ENCODE measurements at regions not wholly inside any gene's neighbourhood (a gene's known extent, or its start where the extent isn't known, plus 50 kb on each side); places are given as distances from the start of the nearest gene placed in this dataset.

DNA sequence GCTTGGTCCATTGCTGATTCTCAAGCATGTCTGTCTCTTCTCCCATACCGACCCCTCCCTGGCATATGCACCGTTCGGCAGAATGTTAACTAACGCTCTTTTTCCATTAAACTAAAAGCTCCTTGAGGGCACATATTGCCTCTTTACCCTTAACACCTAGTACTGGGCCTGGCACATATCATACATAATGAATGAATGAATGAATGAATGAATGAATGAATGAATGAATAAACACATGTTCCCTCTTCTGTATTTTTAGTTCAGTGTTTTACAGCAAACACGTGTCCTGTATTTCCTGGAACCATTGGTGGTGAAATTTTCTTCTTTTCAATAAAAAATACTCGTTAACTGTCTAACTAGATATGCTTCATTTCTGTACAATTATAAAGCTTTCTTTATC, 174.4 kb upstream of the DTNBP1 start:
- TF ChIP-seq, protein P1, sequence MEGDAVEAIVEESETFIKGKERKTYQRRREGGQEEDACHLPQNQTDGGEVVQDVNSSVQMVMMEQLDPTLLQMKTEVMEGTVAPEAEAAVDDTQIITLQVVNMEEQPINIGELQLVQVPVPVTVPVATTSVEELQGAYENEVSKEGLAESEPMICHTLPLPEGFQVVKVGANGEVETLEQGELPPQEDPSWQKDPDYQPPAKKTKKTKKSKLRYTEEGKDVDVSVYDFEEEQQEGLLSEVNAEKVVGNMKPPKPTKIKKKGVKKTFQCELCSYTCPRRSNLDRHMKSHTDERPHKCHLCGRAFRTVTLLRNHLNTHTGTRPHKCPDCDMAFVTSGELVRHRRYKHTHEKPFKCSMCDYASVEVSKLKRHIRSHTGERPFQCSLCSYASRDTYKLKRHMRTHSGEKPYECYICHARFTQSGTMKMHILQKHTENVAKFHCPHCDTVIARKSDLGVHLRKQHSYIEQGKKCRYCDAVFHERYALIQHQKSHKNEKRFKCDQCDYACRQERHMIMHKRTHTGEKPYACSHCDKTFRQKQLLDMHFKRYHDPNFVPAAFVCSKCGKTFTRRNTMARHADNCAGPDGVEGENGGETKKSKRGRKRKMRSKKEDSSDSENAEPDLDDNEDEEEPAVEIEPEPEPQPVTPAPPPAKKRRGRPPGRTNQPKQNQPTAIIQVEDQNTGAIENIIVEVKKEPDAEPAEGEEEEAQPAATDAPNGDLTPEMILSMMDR (IDR thresholded peaks at IDR 0.05; ENCODE audit: low read depth, low read length): no peak
- DNase-seq (ENCODE audit: extremely low read depth, low read depth): no peak

DNA sequence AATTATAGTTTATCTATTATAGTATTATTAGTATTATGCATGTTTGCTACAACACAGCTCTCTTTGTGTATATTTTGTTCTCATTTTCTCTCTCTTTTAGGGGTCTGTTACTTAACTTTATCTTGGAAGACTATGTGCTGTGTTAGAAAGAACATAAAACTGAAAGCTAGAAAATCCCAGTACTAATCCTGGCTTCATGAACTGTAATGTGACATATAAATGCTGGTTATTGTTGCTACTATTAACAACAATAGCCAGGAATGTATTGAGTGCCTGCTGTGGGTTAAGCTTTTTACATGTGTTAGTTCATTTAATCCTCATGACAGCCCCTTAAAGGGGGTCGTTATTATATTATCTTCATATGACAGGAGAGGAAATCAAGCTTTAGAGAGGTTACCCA, 170.0 kb upstream of the DTNBP1 start:
- TF ChIP-seq, protein P1 (IDR thresholded peaks at IDR 0.05; ENCODE audit: low read depth, low read length): no peak
- no peak for DNase-seq (ENCODE audit: extremely low read depth, low read depth)

DNA sequence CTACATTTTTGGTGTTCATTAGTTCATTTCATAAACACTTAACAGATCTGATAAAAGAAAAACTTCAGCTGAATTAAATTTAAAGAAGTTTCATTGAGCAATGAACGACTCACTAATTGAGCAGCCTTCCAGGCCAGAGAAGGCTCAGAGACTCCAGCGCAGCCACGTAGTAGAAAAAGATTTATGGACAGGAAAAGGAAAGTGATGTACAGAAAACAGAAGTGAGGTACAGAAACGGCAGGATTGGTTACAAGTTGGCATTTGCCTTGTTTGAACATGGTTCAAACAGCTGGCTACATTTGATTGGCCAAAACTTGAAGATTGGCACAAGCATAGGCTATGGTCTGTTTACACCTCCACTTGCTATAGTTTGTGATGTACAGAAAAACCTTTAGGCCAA, 166.3 kb upstream of the DTNBP1 start:
- TF ChIP-seq, protein P1 (IDR thresholded peaks at IDR 0.05; ENCODE audit: low read depth, low read length): no peak
- DNase-seq (ENCODE audit: extremely low read depth, low read depth): no peak

DNA sequence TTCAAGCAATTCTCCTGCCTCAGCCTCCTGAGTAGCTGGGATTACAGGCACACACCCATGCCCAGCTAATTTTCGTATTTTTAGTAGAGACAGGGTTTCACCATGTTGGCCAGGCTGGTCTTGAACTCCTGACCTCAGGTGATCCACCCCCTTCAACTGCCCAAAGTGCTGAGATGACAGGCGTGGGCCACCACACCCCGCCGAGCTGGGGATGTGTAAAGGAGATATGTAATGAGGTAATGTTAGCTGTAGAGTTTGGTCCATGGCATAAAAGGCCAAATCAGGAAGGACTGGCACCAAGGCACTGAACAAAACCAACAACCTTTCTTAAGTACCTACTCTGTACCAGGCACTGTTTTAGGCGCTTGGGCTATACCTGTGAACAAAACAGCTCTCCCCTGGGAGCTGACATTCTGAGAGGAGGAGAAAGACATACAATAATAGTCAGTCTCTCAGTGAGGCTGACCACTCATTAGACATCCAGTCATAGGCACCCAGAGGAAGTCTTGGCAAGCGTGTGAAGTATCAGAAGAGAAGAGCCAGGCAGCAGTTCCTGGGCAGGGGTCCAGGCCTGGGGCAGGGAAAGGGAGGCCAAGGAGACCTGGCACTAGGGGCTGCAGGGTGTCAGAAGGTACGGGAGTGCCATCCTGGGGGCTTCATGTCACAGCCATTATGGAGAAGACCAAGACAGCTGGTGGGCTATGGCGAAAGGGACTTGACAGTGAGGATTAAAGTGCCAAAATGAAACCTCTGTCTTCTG, 164.8 kb upstream of the DTNBP1 start:
- DNase-seq (ENCODE audit: extremely low read depth, low read depth): no peak
- TF ChIP-seq, protein P1 (IDR thresholded peaks at IDR 0.05; ENCODE audit: low read depth, low read length): no peak

DNA sequence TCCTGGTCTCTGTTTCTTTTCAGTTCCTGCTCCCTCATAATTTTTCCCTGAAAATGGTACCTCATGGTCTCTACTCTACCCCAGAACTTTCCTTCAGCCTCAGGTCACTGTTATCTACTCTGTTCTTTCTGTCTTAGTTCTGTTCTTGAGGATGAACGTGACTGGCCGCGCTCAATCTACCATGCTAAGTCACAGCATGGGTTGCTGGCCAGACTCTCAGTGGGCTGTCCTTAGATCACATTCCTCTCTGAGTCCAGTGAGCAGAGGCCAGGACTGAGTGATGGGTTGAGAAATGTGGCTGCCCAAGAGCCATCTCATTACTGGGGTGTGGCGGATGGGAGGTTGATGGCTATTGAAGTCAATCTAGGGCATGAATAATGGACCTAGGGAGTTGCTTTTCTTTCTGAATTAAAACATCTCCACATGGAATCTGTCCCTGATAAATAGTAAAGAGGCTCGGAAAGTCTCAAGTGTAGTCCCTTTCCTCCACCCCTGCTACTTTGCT, 164.0 kb upstream of the DTNBP1 start:
- DNase-seq (ENCODE audit: extremely low read depth, low read depth): no peak
- TF ChIP-seq, protein P1 (IDR thresholded peaks at IDR 0.05; ENCODE audit: low read depth, low read length): no peak

DNA sequence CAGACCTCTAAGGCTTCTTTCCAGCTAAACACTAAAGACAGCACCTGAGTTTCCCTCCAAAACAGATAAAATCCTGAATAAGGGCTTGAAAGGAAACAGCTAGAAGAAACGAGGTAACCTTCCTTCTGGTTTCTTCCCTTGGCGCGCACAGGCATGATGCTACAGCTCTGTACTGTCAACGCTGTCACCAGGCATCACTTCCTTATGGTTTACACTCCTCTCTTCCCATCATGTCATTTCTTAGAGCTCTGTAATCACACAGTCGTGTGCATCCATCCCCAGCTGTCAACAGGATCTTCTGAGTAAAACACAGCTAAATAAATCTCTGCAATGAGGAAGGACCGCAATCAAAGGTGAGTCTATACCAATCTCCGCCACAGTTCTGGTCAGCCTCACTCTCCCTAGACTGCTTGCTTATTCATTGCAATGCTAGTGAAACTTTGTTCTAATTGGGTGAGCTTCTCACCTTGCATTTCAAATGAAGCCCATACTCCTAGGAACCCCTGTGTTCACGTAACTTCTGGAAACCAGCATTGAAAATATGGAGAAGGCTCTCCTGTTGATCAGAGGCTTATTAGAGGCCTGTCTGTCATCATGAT, 162.6 kb upstream of the DTNBP1 start:
- DNase-seq (ENCODE audit: extremely low read depth, low read depth): no peak
- TF ChIP-seq, protein P1 (IDR thresholded peaks at IDR 0.05; ENCODE audit: low read depth, low read length): no peak

DNA sequence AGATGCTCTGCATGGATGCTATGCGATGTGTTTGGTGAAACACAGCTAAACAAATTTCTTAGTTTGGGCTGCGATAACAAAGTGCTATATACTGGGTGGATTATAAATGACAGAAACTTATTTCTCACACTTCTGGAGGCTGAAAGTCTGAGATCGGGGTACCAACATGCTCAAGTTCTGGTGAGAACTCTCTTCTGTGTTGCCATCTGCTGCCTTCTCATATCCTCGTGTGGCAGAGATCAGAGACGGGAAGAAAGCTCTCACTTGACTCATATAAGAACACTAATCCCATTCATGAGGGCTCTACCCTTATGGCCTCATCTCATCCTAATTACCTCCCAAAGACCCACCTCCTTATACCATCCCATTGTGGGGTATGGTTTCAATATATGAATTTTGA, 162.0 kb upstream of the DTNBP1 start:
- TF ChIP-seq, protein P1 (IDR thresholded peaks at IDR 0.05; ENCODE audit: low read depth, low read length): no peak
- DNase-seq (ENCODE audit: extremely low read depth, low read depth): no peak

Measured in AG09319 (cell line).